Gastrocnemius medialis (tissue), 4 donors: ENCODE measurements at regions not wholly inside any gene's neighbourhood (a gene's known extent, or its start where the extent isn't known, plus 50 kb on each side); places are given as distances from the start of the nearest gene placed in this dataset.
"Not testable (repeated sequence)": the region's sequence is repeated elsewhere in the genome, so short reads cannot be mapped to it uniquely, and the experiment has no call there.

ENCODE experiments used
- ATAC-seq, 2 donors: fragments of 150-250 bp; one replicate each; pipeline ENCODE4 v1.9.1; 2016
- DNase-seq, 2 donors: peaks; one replicate each; pipeline ENCODE4 v3.0.0-alpha.2; 2019
- H3K27ac ChIP-seq, 4 donors: fragments of 200-600 bp; sonication (generic); 1 replicate in 1 of 4; 2 replicates in 3 of 4; pipeline ENCODE4 v1.5.1; 2016 to 2018; ENCODE audit warnings: mild to moderate bottlenecking in 2 of 4, moderate library complexity in 1 of 4
- H3K27me3 ChIP-seq, 3 donors: fragments of 200-600 bp; sonication (generic) in 2 of 3; 1 replicate in 1 of 3; 2 replicates in 2 of 3; pipeline versions ENCODE4 v1.5.1 to v1.6.0; 2016 to 2019; ENCODE audit warnings: mild to moderate bottlenecking in 1 of 3, moderate library complexity in 1 of 3
- H3K36me3 ChIP-seq, 2 donors: fragments of 200-600 bp; sonication (generic) in 1 of 2; one replicate each; pipeline ENCODE4 v1.5.1; 2017 to 2018
- H3K4me1 ChIP-seq, 2 donors: fragments of 200-600 bp; sonication (generic) in 1 of 2; one replicate each; pipeline ENCODE4 v1.5.1; 2016 to 2017; ENCODE audit warnings: mild to moderate bottlenecking in 2 of 2
- H3K4me3 ChIP-seq, 4 donors: fragments of 200-600 bp; sonication (generic) in 3 of 4; 1 replicate in 1 of 4; 2 replicates in 3 of 4; pipeline ENCODE4 v1.5.1; 2016 to 2019; ENCODE audit warnings: mild to moderate bottlenecking in 2 of 4
- H3K9me3 ChIP-seq, 3 donors: fragments of 200-600 bp; sonication (generic) in 2 of 3; 1 replicate in 1 of 3; 2 replicates in 2 of 3; pipeline ENCODE4 v1.5.1; 2016 to 2019
- POLR2A ChIP-seq, 2 donors: fragments of 450-650 bp; IDR thresholded peaks; one replicate each; pipeline ENCODE4 v1.6.1; 2017; ENCODE audit warnings: antibody characterized with exemption in 2 of 2, mild to moderate bottlenecking in 2 of 2, moderate library complexity in 2 of 2
- in situ Hi-C, 4 donors: fragments of 200-750 bp; cut with MboI; loops; one replicate each; pipeline versions ENCODE4 v1.15.0 to v1.8.0; 2017; ENCODE audit warnings: low sequenced_read_pairs in 4 of 4
- intact Hi-C: fragments of 100-400 bp; cut with DNase I; formaldehyde crosslinking; loops from one replicate; pipeline ENCODE4 v1.15.1; 2023; ENCODE audit warnings: low total_unique reads
- TF ChIP-seq, protein P1 (sequence below), 5 experiments: fragments of 450-650 bp in 3 of 5; fragments of 200-600 bp in 2 of 5; sonication (generic) in 2 of 5; IDR thresholded peaks in 4 of 5; conservative IDR thresholded peaks in 1 of 5; 1 replicate in 4 of 5; 2 replicates in 1 of 5; pipeline ENCODE4 v1.5.1; 2016 to 2019; ENCODE audit warnings: antibody characterized with exemption in 5 of 5, mild to moderate bottlenecking in 3 of 5, moderate library complexity in 3 of 5

DNA sequence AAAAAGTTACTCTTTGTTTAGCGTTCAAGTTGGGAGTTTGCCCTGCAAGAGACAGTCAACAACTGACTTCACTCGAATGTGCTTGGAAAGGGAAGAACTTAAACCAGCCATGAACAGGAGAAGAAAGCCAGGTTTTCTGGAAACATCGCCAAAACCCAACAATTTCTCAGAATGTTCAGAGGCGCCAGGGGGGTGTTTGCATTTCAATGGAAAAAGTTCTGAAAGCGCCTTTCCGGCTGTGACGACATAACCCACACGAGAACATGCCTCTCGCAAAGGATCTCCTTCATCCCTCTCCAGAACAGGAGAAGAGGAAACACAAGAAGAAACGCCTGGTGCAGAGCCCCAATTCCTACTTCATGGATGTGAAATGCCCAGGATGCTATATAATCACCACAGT is 78.1 kb upstream of the ADGRA3 start:
- no peaks in the 10 kb centered on the region for H3K9me3 ChIP-seq
- no peaks in the 10 kb centered on the region for H3K36me3 ChIP-seq
- DNase-seq (no peak), ATAC-seq (no peak)
- in situ Hi-C loops = no loop called here
- intact Hi-C loops = no loop called here
- no peak overlapping the region for H3K27ac ChIP-seq
- H3K27me3 ChIP-seq = no peaks in the 10 kb centered on the region
- H3K4me3 ChIP-seq = no peak overlapping the region
- peaks cover 3 to 6% of the 10 kb centered on the region in 2 donors for H3K4me1 ChIP-seq
- no peak for TF ChIP-seq POLR2A (IDR thresholded peaks at IDR 0.05)
- TF ChIP-seq, protein P1, sequence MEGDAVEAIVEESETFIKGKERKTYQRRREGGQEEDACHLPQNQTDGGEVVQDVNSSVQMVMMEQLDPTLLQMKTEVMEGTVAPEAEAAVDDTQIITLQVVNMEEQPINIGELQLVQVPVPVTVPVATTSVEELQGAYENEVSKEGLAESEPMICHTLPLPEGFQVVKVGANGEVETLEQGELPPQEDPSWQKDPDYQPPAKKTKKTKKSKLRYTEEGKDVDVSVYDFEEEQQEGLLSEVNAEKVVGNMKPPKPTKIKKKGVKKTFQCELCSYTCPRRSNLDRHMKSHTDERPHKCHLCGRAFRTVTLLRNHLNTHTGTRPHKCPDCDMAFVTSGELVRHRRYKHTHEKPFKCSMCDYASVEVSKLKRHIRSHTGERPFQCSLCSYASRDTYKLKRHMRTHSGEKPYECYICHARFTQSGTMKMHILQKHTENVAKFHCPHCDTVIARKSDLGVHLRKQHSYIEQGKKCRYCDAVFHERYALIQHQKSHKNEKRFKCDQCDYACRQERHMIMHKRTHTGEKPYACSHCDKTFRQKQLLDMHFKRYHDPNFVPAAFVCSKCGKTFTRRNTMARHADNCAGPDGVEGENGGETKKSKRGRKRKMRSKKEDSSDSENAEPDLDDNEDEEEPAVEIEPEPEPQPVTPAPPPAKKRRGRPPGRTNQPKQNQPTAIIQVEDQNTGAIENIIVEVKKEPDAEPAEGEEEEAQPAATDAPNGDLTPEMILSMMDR (IDR thresholded peaks at IDR 0.05 in 4 of 5, conservative IDR thresholded peaks at IDR 0.05 in 1 of 5) = no peak

- no peak for DNase-seq
- no peaks in the 10 kb centered on the region for H3K36me3 ChIP-seq
- intact Hi-C loops (no loop called here), in situ Hi-C loops (no loop called here)
- peak in 1 of 2 donors; percentile 51 for ATAC-seq
- H3K4me3 ChIP-seq = no peak overlapping the region
- no peak for TF ChIP-seq POLR2A (IDR thresholded peaks at IDR 0.05)
- TF ChIP-seq, protein P1 (IDR thresholded peaks at IDR 0.05 in 4 of 5, conservative IDR thresholded peaks at IDR 0.05 in 1 of 5) = no peak
- peaks cover 3 to 6% of the 10 kb centered on the region in 2 donors for H3K4me1 ChIP-seq
- no peaks in the 10 kb centered on the region for H3K9me3 ChIP-seq
- peak overlapping the region in 1 of 4 donors; percentile 29 for H3K27ac ChIP-seq
- H3K27me3 ChIP-seq = no peaks in the 10 kb centered on the region
Measured at GRCh38 chr4:22595684-22596083, 79.8 kb upstream of the ADGRA3 start.

GRCh38 chr4:22596409-22596808 is 80.5 kb upstream of the ADGRA3 start:
- ATAC-seq = no peak
- no peak for DNase-seq
- H3K4me1 ChIP-seq = peaks cover 3 to 6% of the 10 kb centered on the region in 2 donors
- no peak overlapping the region for H3K27ac ChIP-seq
- TF ChIP-seq, protein P1 (IDR thresholded peaks at IDR 0.05 in 4 of 5, conservative IDR thresholded peaks at IDR 0.05 in 1 of 5) = no peak
- no peak for TF ChIP-seq POLR2A (IDR thresholded peaks at IDR 0.05)
- intact Hi-C loops = no loop called here
- H3K9me3 ChIP-seq = no peaks in the 10 kb centered on the region
- no peak overlapping the region for H3K4me3 ChIP-seq
- H3K36me3 ChIP-seq = no peaks in the 10 kb centered on the region
- in situ Hi-C loops = no loop called here
- no peaks in the 10 kb centered on the region for H3K27me3 ChIP-seq

GRCh38 chr4:22597471-22597870 is 81.6 kb upstream of the ADGRA3 start:
- intact Hi-C loops = no loop called here
- in situ Hi-C loops = no loop called here
- Histone ChIP-seq H3K9me3 (no peaks in the 10 kb centered on the region), H3K4me1 (peaks cover 3 to 6% of the 10 kb centered on the region in 2 donors), H3K4me3 (no peak overlapping the region), H3K27me3 (no peaks in the 10 kb centered on the region), H3K27ac (no peak overlapping the region), H3K36me3 (no peaks in the 10 kb centered on the region)
- no peak for TF ChIP-seq POLR2A (IDR thresholded peaks at IDR 0.05)
- TF ChIP-seq, protein P1 (IDR thresholded peaks at IDR 0.05 in 4 of 5, conservative IDR thresholded peaks at IDR 0.05 in 1 of 5) = no peak
- DNase-seq (no peak), ATAC-seq (no peak)

DNA sequence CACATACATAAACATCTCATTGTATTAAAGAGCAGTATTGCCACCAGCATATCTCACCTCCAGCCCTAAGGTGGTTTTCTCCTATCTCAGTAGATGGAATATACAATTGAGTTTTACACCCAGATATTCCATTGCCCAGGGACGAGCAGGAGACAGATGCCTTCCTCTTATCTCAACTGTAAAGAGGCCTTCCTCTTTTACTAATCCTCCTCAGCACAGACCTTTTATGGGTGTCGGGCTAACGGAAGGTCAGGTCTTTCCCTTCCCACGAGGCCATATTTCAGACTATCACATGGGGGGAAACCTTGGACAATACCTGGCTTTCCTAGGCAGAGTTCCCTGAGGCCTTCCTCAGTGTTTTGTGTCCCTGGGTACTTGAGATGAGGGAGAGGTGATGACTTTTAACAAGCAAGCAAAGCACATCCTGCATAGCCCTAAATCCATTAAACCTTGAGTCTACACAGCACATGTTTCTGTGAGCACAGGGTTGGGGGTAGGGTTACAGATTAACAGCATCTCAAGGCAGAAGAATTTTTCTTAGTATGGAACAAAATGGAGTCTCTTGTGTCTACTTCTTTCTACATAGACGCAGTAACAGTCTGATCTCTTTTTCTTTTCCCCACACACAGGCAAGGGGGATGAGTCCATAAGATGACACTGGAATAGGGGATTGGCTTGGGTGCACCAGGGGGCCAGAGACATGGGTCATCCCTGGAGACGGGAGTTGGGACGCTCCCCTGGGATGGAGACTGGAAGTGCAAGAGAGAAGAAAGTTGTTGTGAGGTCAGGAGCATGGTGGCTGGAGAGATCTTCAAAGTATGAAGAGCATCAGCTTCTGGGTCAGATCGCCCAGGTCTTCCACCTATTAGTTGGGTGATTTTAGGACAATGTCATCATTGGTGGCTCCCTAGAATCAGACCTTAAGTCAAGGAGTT is 82.5 kb upstream of the ADGRA3 start:
- intact Hi-C loops = not testable (repeated sequence)

DNA sequence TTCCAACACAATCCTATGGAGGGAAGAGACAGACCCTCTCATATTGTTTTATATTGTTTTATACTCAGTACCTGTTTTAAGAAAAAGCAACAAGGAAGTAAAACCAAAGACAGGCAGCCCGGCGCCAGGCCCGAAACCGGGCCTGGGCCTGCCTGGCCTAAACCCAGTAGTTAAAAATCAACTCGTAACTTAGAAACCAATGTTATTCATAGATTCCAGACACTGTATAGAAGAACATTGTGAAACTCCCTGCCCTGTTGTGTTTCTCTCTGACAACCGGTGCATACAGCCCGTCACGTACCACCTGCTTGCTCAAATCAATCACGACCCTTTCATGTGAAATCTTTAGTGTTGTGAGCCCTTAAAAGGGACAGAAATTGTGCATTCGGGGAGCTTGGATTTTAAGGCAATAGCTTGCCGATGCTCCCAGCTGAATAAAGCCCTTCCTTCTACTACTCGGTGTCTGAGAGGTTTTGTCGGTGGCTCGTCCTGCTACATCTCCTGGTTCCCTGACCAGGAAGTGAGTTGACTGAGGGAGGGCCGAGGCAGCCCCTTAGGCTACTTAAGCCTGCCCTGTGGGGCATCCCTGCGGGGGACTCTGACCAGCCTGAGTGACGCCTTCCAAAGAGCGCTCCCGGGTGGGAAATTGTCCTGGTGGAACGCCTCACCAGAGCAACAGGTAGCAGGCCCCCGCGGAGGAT is 83.5 kb upstream of the ADGRA3 start:
- H3K27ac ChIP-seq, in situ Hi-C loops, H3K4me3 ChIP-seq, intact Hi-C loops, H3K4me1 ChIP-seq, H3K27me3 ChIP-seq, ATAC-seq, H3K9me3 ChIP-seq, DNase-seq, H3K36me3 ChIP-seq: not testable (repeated sequence)

More for the DNA sequence above, 82.5 kb upstream of the ADGRA3 start:
- H3K4me3 ChIP-seq, H3K27me3 ChIP-seq, H3K9me3 ChIP-seq, in situ Hi-C loops, H3K36me3 ChIP-seq, ATAC-seq, DNase-seq, H3K27ac ChIP-seq, H3K4me1 ChIP-seq: not testable (repeated sequence)

DNA sequence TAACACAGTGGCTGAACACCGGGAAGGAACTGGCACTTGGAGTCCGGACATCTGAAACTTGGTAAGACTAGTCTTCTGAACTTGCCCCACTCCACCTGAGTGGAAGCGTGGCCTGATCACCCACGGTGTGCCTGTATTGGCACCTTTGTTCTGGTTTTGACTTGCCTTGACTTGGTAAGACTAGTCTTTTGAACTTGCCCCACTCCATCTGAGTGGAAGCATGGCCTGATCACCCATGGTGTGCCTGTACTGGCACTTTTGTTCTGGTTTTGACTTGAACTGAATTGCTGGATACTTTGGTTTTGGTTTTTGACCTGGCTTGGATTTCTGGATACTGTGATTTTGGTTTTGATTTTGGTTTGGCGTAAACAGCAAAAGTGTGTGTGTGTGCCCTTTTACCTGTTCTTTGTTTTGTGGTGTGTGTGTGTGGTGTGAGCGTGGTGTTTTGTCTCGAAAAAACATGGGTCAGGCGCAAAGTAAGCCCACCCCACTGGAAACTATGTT is 84.1 kb upstream of the ADGRA3 start:
- H3K9me3 ChIP-seq, H3K4me3 ChIP-seq, H3K27me3 ChIP-seq, ATAC-seq, DNase-seq, H3K4me1 ChIP-seq, H3K27ac ChIP-seq, H3K36me3 ChIP-seq: not testable (repeated sequence)
- intact Hi-C loops = loop anchor here (10.0 kb wide), 1 partner anchor 85 kb away; the partner anchor contains the start of gene ADGRA3
- in situ Hi-C loops = loop anchor here in 1 of 4 donors (10.0 kb wide), 1 partner anchor 195 kb away; no protein-coding TSS in a partner anchor
